Ovary (tissue), 3 donors: ENCODE measurements at regions not wholly inside any gene's neighbourhood (a gene's known extent, or its start where the extent isn't known, plus 50 kb on each side); places are given as distances from the start of the nearest gene placed in this dataset.

Experiments
- CTCF ChIP-seq, 3 donors: fragments of 450-650 bp in 2 of 3; fragments of 200-600 bp in 1 of 3; IDR thresholded peaks; one replicate each; pipeline versions ENCODE4 v1.5.1 to v1.8.0; 2016 to 2022; ENCODE audit warnings: antibody characterized with exemption in 3 of 3, mild to moderate bottlenecking in 1 of 3
- POLR2A ChIP-seq: fragments of 450-650 bp; IDR thresholded peaks from one replicate; pipeline ENCODE4 v1.6.1; 2017; ENCODE audit warnings: antibody characterized with exemption, mild to moderate bottlenecking, moderate library complexity
- donor health status: DM: no; HTN: no; CAD: no.

GRCh38 chr15:59936741-59937140 is 67.4 kb upstream of the FOXB1 start:
- TF ChIP-seq CTCF (IDR thresholded peaks at IDR 0.05) (no peak), POLR2A (no peak)
